Activated naive CD4-positive, alpha-beta T cell treated with anti-CD3 and anti-CD28 coated beads, Interleukin-2, amount 50 U/mL, for 72 hours (primary cell): ENCODE measurements at regions not wholly inside any gene's neighbourhood (a gene's known extent, or its start where the extent isn't known, plus 50 kb on each side); places are given as distances from the start of the nearest gene placed in this dataset.

ENCODE experiments used
- ATAC-seq, 2 donors: fragments of 150-1000 bp; cut with Tn5 transposase; 2 replicates each; pipeline ENCODE4 v1.10.0; 2021; ENCODE audit warnings: mild to moderate bottlenecking in 2 of 2, moderate library complexity in 2 of 2
- DNase-seq, 2 donors: peaks; one replicate each; pipeline ENCODE4 v3.0.0; 2021 to 2022; ENCODE audit warnings: low spot score in 2 of 2
- H3K27ac Mint-ChIP-seq, 2 donors: one replicate each; pipeline ENCODE4 v1.8.0; 2022; ENCODE audit warnings: mild to moderate bottlenecking in 2 of 2, mixed read lengths in 2 of 2
- H3K36me3 Mint-ChIP-seq, 2 donors: one replicate each; pipeline ENCODE4 v1.8.0; 2022; ENCODE audit warnings: mixed read lengths in 2 of 2
- H3K9me3 Mint-ChIP-seq, 2 donors: one replicate each; pipeline ENCODE4 v1.8.0; 2022; ENCODE audit warnings: mixed read lengths in 2 of 2

- H3K27ac Mint-ChIP-seq = no peak overlapping the region
- H3K9me3 Mint-ChIP-seq = peaks cover 2 to 12% of the 10 kb centered on the region in 2 donors
- H3K36me3 Mint-ChIP-seq = peaks cover 15 to 16% of the 10 kb centered on the region in 2 donors
- ATAC-seq = no peak
- no peak for DNase-seq
Observed at GRCh38 chr12:124667506-124668326, 100.3 kb upstream of the NCOR2 start.

- DNase-seq (no peak), ATAC-seq (no peak)
- peaks cover 2 to 18% of the 10 kb centered on the region in 2 donors for H3K9me3 Mint-ChIP-seq
- H3K27ac Mint-ChIP-seq = no peak overlapping the region
- H3K36me3 Mint-ChIP-seq = peaks cover 15 to 16% of the 10 kb centered on the region in 2 donors
Observed at GRCh38 chr12:124666722-124667259, 99.4 kb upstream of the NCOR2 start.

- Mint-ChIP-seq H3K27ac (no peak overlapping the region), H3K36me3 (peaks cover 15 to 16% of the 10 kb centered on the region in 2 donors), H3K9me3 (peaks cover 2 to 18% of the 10 kb centered on the region in 2 donors)
- ATAC-seq (no peak), DNase-seq (no peak)
Observed at GRCh38 chr12:124665511-124665910, 98.1 kb upstream of the NCOR2 start.

DNA sequence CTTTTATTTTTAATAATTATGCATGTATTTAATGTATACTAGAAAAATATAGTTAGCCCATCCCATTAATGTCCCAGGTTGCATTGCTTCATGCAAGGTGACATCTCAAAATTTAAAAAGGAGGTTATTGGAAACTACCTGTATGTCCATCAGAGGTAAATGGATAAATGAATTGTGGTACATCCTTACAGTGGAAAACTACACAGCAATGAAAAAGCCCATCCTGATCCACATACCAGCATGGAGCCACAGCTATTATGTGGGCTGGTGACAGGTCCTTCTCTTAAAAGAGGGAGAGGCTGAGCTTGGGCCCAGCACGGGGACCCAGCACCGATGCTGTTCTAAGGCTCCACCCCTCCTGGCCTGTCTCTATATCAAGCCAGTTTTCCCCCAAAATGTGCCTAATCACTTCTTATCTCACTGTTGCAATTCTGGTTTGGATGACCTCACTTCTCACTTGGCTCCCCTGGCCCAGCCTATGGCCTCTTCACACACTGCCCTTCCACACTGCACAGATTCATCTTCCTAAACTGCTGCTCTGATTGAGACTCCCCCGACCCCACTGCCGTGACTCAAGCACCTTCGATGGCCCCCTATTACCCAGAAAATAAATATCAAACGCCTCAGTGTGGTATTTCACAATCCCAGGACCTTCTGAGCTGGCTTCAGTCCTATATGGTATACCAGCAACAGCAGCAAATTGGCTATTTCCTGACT, 97.1 kb upstream of the NCOR2 start:
- Mint-ChIP-seq H3K9me3 (peaks cover 2 to 18% of the 10 kb centered on the region in 2 donors), H3K27ac (no peak overlapping the region), H3K36me3 (peaks cover 15 to 16% of the 10 kb centered on the region in 2 donors)
- DNase-seq (no peak), ATAC-seq (no peak)

DNA sequence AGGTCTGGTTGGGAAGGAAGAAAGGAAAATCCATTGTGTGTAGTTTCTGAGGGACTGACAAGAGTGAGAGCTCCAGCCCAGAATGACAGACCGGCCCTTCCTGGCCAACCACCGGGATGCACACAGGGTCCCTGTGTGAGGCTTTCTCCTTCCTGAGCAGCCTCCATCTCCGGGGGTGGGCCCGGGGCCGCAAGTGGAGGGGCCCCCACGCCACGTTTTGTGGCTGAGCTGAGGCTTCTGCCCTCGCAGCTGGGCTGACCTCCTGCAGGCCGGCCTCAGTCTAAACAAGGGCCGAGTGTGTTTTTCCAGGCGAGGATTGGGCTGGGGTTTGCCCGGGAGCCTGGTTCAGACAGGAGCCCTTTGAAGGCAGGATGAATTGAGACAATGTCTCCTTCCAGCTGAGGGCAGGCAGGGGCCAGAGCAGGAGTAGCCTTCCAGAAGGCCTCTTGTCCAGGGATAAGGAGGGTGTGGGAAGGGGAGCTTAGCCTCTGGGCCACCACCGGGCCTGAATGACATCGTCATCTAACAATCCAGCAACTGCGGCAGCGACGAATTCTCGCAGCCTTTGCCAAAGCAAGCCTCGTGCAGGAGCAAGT, 96.5 kb upstream of the NCOR2 start:
- Mint-ChIP-seq H3K36me3 (peaks cover 15 to 16% of the 10 kb centered on the region in 2 donors), H3K9me3 (peaks cover 2 to 23% of the 10 kb centered on the region in 2 donors), H3K27ac (no peak overlapping the region)
- no peak for ATAC-seq
- DNase-seq = no peak

DNA sequence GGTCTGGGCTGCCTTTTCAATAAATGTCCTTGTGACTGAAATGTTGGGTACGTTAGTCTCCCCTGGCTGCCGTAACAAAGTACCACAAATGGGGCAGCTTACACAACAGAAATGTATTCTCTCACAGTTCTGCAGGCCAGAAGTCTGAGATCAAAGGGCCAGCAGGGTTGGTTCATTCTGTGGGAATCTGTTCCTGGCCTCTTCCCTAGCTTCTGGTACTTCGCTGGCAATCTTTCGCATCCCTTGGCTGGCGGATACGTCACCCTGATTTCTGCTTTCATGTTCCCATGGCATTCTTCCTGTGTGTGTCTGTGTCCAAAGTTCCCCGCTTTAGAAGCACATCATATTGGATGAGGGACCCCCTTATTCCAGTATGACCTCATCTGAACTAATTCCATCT, 95.8 kb upstream of the NCOR2 start:
- peaks cover 15 to 16% of the 10 kb centered on the region in 2 donors for H3K36me3 Mint-ChIP-seq
- DNase-seq = no peak
- ATAC-seq = no peak
- H3K9me3 Mint-ChIP-seq = peaks cover 2 to 23% of the 10 kb centered on the region in 2 donors
- H3K27ac Mint-ChIP-seq = no peak overlapping the region

- H3K36me3 Mint-ChIP-seq = peaks cover 9 to 13% of the 10 kb centered on the region in 2 donors
- H3K9me3 Mint-ChIP-seq = peaks cover 2 to 21% of the 10 kb centered on the region in 2 donors
- no peak overlapping the region for H3K27ac Mint-ChIP-seq
- ATAC-seq = no peak
- no peak for DNase-seq
Observed at GRCh38 chr12:124661341-124661740, 93.9 kb upstream of the NCOR2 start.

GRCh38 chr12:124660851-124661250, 93.4 kb upstream of the NCOR2 start:
- Mint-ChIP-seq H3K27ac (no peak overlapping the region), H3K36me3 (peaks cover 6 to 8% of the 10 kb centered on the region in 2 donors), H3K9me3 (peaks cover 2 to 18% of the 10 kb centered on the region in 2 donors)
- DNase-seq (no peak), ATAC-seq (no peak)

DNA sequence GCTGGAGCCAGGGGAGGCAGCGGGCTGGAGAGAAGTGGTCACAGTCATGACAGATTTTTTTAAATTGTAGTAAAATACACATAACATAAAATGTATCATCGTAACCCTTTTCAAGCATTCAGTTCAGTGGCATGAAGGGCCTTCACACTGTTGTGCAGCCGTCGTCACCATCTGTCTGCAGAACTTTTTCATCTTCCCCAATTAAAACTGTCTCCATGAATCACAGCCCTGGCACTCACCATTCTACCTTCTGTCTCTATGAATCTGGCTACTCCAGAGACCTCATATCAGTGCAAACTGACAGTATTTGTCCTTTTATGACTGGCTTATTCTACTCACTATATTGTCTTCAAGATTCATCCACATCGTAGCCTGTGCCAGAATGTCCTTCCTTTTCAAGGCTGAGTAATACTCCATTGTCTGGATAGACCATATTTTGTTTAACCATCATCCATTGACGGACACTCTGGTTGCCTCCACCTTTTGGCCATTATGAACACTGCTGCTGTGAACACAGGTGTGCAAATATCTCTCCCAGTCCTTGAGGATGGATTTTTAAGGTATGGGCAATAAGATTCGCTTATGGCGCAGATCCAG, 91.5 kb upstream of the NCOR2 start:
- no peak overlapping the region for H3K27ac Mint-ChIP-seq
- H3K9me3 Mint-ChIP-seq = peaks cover 2 to 10% of the 10 kb centered on the region in 2 donors
- no peaks in the 10 kb centered on the region for H3K36me3 Mint-ChIP-seq
- DNase-seq = no peak
- ATAC-seq = no peak

DNA sequence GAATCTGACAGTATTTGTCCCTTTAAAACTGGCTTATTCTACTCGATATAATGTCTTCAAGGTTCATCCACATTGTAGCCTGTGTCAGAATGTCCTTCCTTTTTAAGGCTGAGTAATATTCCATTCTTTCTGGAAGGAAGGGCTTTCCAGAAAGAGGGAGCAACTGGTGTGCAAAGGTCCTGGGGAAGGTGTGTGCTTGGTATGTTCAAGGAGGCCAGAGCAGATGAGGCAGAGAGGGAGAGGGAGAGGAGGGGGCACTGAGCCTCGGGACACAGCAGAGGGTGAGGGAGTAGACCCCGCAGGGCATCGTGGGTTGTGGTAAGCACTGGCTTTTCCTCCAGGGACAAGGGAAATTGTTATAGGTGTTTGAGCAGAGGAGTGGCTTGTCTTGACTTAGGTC, 90.9 kb upstream of the NCOR2 start:
- no peaks in the 10 kb centered on the region for H3K36me3 Mint-ChIP-seq
- ATAC-seq (no peak), DNase-seq (no peak)
- H3K27ac Mint-ChIP-seq = no peak overlapping the region
- H3K9me3 Mint-ChIP-seq = peaks cover 0 to 10% of the 10 kb centered on the region in 2 donors

GRCh38 chr12:124656947-124657434, 89.6 kb upstream of the NCOR2 start:
- H3K27ac Mint-ChIP-seq = no peak overlapping the region

GRCh38 chr12:124655698-124656516, 88.5 kb upstream of the NCOR2 start:
- Mint-ChIP-seq H3K9me3 (peaks cover 0 to 5% of the 10 kb centered on the region in 2 donors), H3K27ac (no peak overlapping the region), H3K36me3 (no peaks in the 10 kb centered on the region)
- no peak for ATAC-seq
- DNase-seq = no peak

More at GRCh38 chr12:124656947-124657434, 89.6 kb upstream of the NCOR2 start:
- DNase-seq (no peak), ATAC-seq (no peak)
- Mint-ChIP-seq H3K36me3 (no peaks in the 10 kb centered on the region), H3K9me3 (peaks cover 0 to 7% of the 10 kb centered on the region in 2 donors)

GRCh38 chr12:124655048-124655697, 87.8 kb upstream of the NCOR2 start:
- Mint-ChIP-seq H3K9me3 (peaks cover 0 to 11% of the 10 kb centered on the region in 2 donors), H3K27ac (no peak overlapping the region), H3K36me3 (peaks cover 0 to 5% of the 10 kb centered on the region in 2 donors)
- no peak for ATAC-seq
- DNase-seq = no peak

DNA sequence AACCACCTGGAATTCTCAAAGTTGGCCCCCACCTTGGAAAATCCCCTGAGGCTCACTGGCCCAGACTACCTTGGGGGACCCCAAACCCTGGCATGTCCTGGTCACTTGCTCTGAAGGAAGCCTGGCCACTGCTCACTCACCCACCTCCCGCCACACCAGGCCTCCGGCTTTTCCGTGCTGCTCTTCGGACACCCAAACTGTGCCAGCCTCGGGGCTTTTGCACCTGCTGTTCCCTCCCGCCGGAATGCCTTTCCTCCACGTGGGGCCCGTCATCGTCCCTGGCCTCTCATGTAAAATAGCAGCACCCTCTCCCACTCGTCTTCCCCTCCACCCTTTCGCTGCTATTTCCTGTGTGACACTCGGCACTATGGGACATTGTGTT, 87.2 kb upstream of the NCOR2 start:
- Mint-ChIP-seq H3K27ac (no peak overlapping the region), H3K9me3 (peaks cover 0 to 14% of the 10 kb centered on the region in 2 donors), H3K36me3 (peaks cover 0 to 5% of the 10 kb centered on the region in 2 donors)
- DNase-seq (no peak), ATAC-seq (no peak)

GRCh38 chr12:124653169-124653931, 85.9 kb upstream of the NCOR2 start:
- H3K36me3 Mint-ChIP-seq = peaks cover 9 to 14% of the 10 kb centered on the region in 2 donors
- H3K27ac Mint-ChIP-seq = no peak overlapping the region
- ATAC-seq (no peak), DNase-seq (no peak)
- H3K9me3 Mint-ChIP-seq = peaks cover 7 to 14% of the 10 kb centered on the region in 2 donors
